HEK293T (cell line): ENCODE measurements at regions not wholly inside any gene's neighbourhood (a gene's known extent, or its start where the extent isn't known, plus 50 kb on each side); places are given as distances from the start of the nearest gene placed in this dataset.

ENCODE experiments used
- CTCF ChIA-PET: fragments of 350-600 bp; formaldehyde crosslinking; extraction: SDS; loops from one replicate; lab custom pipeline; 2021; ENCODE audit warnings: antibody characterized with exemption, inconsistent platforms; lab: Yijun Ruan, JAX
- POLR2A ChIA-PET: fragments of 350-600 bp; formaldehyde crosslinking; extraction: SDS; loops from one replicate; lab custom pipeline; 2020; ENCODE audit warnings: antibody characterized with exemption, inconsistent platforms; lab: Yijun Ruan, JAX
- DNase-seq: peaks from one replicate; pipeline ENCODE4 v3.0.0; 2012; ENCODE audit warnings: mixed read lengths; ENCODE audit errors: extremely low spot score
- ARNT ChIP-seq: fragments of 450-650 bp; IDR thresholded peaks from 2 replicates; pipeline ENCODE4 v1.6.1; 2017; ENCODE audit warnings: mild to moderate bottlenecking
- BHLHE40 ChIP-seq: fragments of 450-650 bp; IDR thresholded peaks from 2 replicates; pipeline ENCODE4 v1.6.1; 2016; ENCODE audit warnings: mild to moderate bottlenecking, moderate library complexity, borderline replicate concordance
- CTBP1 ChIP-seq: fragments of 450-650 bp; IDR thresholded peaks from 2 replicates; pipeline ENCODE4 v1.6.1; 2016; ENCODE audit warnings: borderline replicate concordance
- ELF4 ChIP-seq: fragments of 450-650 bp; IDR thresholded peaks from 2 replicates; pipeline ENCODE4 v1.6.1; 2017; ENCODE audit warnings: antibody characterized with exemption
- FOXA1 ChIP-seq: fragments of 450-650 bp; IDR thresholded peaks from 2 replicates; pipeline ENCODE4 v1.6.1; 2016; ENCODE audit warnings: mild to moderate bottlenecking
- FOXK2 ChIP-seq: fragments of 450-650 bp; IDR thresholded peaks from 2 replicates; pipeline ENCODE4 v1.6.1; 2016; ENCODE audit warnings: mild to moderate bottlenecking
- FOXM1 ChIP-seq: fragments of 450-650 bp; IDR thresholded peaks from 2 replicates; pipeline ENCODE4 v1.6.1; 2017; ENCODE audit warnings: mild to moderate bottlenecking, borderline replicate concordance
- HDGF ChIP-seq: fragments of 450-650 bp; IDR thresholded peaks from 2 replicates; pipeline ENCODE4 v1.6.1; 2017; ENCODE audit warnings: antibody characterized with exemption, borderline replicate concordance
- L3MBTL2 ChIP-seq: fragments of 450-650 bp; conservative IDR thresholded peaks from 2 replicates; pipeline ENCODE4 v1.6.1; 2016; ENCODE audit warnings: mild to moderate bottlenecking
- LEF1 ChIP-seq: fragments of 450-650 bp; IDR thresholded peaks from 2 replicates; pipeline ENCODE4 v1.6.1; 2017; ENCODE audit warnings: mild to moderate bottlenecking, borderline replicate concordance
- NFRKB ChIP-seq: fragments of 450-650 bp; IDR thresholded peaks from 2 replicates; pipeline ENCODE4 v1.6.1; 2016; ENCODE audit warnings: mild to moderate bottlenecking, moderate library complexity
- PKNOX1 ChIP-seq: fragments of 450-650 bp; IDR thresholded peaks from 2 replicates; pipeline ENCODE4 v1.6.1; 2016
- SP1 ChIP-seq: fragments of 450-650 bp; IDR thresholded peaks from 2 replicates; pipeline ENCODE4 v1.6.1; 2017
- SUZ12 ChIP-seq: fragments of 450-650 bp; IDR thresholded peaks from 2 replicates; pipeline ENCODE4 v1.6.1; 2016; ENCODE audit warnings: mild to moderate bottlenecking
- TARDBP ChIP-seq: fragments of 450-650 bp; IDR thresholded peaks from 2 replicates; pipeline ENCODE4 v1.6.1; 2016
- ZNF384 ChIP-seq: fragments of 450-650 bp; IDR thresholded peaks from 2 replicates; pipeline ENCODE4 v1.6.1; 2016

GRCh38 chr13:68375004-68375403 lies 1144.9 kb upstream of the PCDH9 start:
- DNase-seq, result no peak
- POLR2A ChIA-PET, result no interaction called here
- CTCF ChIA-PET, result no interaction called here
- TF ChIP-seq L3MBTL2 (no peak), PKNOX1 (peak; percentile 33; the same call in 1 of the 2 replicates)

GRCh38 chr13:68369739-68370138 lies 1139.6 kb upstream of the PCDH9 start:
- POLR2A ChIA-PET, result no interaction called here
- TF ChIP-seq L3MBTL2 (no peak), FOXM1 (no peak), PKNOX1 (peak; percentile 66), LEF1 (no peak), BHLHE40 (no peak), ELF4 (no peak), NFRKB (no peak), HDGF (no peak)
- peak; percentile 72 for DNase-seq
- CTCF ChIA-PET, result interaction anchor here (0.6 kb wide), 1 partner anchor 12 kb away, joined by 3 read pairs; no protein-coding TSS in a partner anchor

- CTCF ChIA-PET, result no interaction called here
- DNase-seq, result no peak
- POLR2A ChIA-PET, result no interaction called here
- no peak for TF ChIP-seq TARDBP
- no peak for TF ChIP-seq ELF4
- TF ChIP-seq L3MBTL2, result no peak
- TF ChIP-seq FOXA1, result no peak
- TF ChIP-seq LEF1, result no peak
- no peak for TF ChIP-seq BHLHE40
- TF ChIP-seq SUZ12, result no peak
- no peak for TF ChIP-seq NFRKB
- TF ChIP-seq ZNF384, result no peak
- TF ChIP-seq HDGF, result no peak
- no peak for TF ChIP-seq SP1
- no peak for TF ChIP-seq CTBP1
- TF ChIP-seq FOXM1, result no peak
- no peak for TF ChIP-seq ARNT
- TF ChIP-seq PKNOX1, result no peak
- TF ChIP-seq FOXK2, result no peak
These were observed 1138.8 kb upstream of the PCDH9 start for GRCh38 chr13:68368922-68369321.

GRCh38 chr13:68359105-68359504 lies 1129.0 kb upstream of the PCDH9 start:
- peak; percentile 53; the same call in 1 of the 2 replicates for TF ChIP-seq PKNOX1
- no peak for TF ChIP-seq TARDBP
- peak; percentile 37; the same call in 1 of the 2 replicates for TF ChIP-seq CTBP1
- ChIA-PET POLR2A (no interaction called here), CTCF (interaction anchor here (0.7 kb wide), 1 partner anchor 368 kb away, joined by 7 read pairs; no protein-coding TSS in a partner anchor)
- no peak for DNase-seq

GRCh38 chr13:68358294-68358705 lies 1128.2 kb upstream of the PCDH9 start:
- no peak for DNase-seq
- TF ChIP-seq PKNOX1 (peak; percentile 59), FOXM1 (peak; percentile 66; the same call in 1 of the 2 replicates), L3MBTL2 (0 out of 2 replicates have a peak, but pooled peaks have one; percentile 13), SUZ12 (no peak)
- ChIA-PET CTCF (no interaction called here), POLR2A (no interaction called here)

- DNase-seq, result no peak
- ChIA-PET POLR2A (no interaction called here), CTCF (no interaction called here)
- TF ChIP-seq L3MBTL2, result no peak
- no peak for TF ChIP-seq ELF4
- TF ChIP-seq FOXK2, result no peak
- TF ChIP-seq ZNF384, result no peak
- TF ChIP-seq FOXM1, result no peak
- no peak for TF ChIP-seq CTBP1
- no peak for TF ChIP-seq HDGF
- TF ChIP-seq BHLHE40, result no peak
- no peak for TF ChIP-seq LEF1
- TF ChIP-seq SUZ12, result no peak
These were observed 1120.4 kb upstream of the PCDH9 start for GRCh38 chr13:68350554-68350953.
